Transverse colon (tissue), 3 donors: ENCODE measurements at regions not wholly inside any gene's neighbourhood (a gene's known extent, or its start where the extent isn't known, plus 50 kb on each side); places are given as distances from the start of the nearest gene placed in this dataset.
"Not testable (repeated sequence)": the region's sequence is repeated elsewhere in the genome, so short reads cannot be mapped to it uniquely, and the experiment has no call there.

ENCODE experiments used
- EP300 ChIP-seq: sonication (generic); formaldehyde crosslinking; IDR thresholded peaks from one replicate; pipeline ENCODE4 v1.6.1; 2017; ENCODE audit warnings: antibody characterized with exemption, low read depth
- POLR2A ChIP-seq: fragments of 450-650 bp; IDR thresholded peaks from one replicate; pipeline ENCODE4 v1.6.1; 2016; ENCODE audit warnings: antibody characterized with exemption, mild to moderate bottlenecking, moderate library complexity
- TF ChIP-seq, protein P1 (sequence below), 5 experiments: fragments of 200-600 bp in 3 of 5; fragments of 450-650 bp in 2 of 5; sonication (generic) in 3 of 5; IDR thresholded peaks; 1 replicate in 2 of 5; 2 replicates in 3 of 5; pipeline ENCODE4 v1.5.1; 2016 to 2017; ENCODE audit warnings: antibody characterized with exemption in 5 of 5, inconsistent platforms in 3 of 5, mild to moderate bottlenecking in 2 of 5, moderate library complexity in 1 of 5

DNA sequence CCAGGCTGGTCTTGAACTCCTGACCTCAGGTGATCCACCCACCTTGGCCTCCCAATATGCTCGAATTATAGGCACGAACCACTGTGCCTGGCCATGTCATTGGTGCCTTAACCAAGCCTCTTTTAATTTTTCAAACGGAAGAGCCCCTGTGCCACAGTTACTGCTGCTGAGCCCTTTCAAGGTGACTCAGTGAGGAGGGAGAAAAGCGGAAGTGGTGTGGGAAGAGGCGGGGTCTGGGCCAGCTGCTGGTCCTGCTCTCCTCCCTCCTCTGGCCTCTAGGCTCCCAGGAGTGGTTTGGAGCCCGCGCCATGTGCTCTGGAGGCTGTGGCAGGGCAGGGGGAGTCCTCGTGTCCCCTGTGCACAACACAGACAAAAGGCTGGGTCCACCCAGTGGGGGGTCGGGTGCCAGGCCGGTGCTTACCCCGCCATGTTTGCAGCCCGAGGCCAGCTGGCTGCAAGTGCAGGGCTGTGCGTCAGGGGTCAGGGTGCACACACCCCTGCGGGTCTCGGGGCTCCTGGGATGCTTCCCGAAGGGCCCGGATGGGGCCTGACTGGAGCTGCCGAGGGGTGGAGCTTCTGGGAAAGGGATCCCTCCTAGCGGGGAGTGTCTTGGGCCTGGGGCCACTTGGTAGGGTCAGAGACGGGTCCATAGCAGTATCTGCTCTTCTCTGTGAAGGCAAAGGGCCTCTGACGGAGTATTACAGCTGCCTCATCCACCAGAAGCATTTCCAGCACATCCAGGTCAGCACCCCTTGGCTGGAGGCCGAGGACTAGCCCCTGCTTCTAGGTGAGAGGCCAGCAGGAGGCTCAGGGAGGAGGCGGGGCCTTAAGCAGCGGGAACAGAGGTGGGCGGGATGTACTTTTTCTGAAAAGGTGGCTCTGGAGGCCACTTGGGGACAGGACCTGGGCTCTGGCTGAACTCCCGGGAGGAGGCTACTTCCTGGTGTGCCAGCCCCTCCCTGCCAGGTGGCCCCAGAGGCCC, 100.4 kb upstream of the CCZ1B start:
- TF ChIP-seq, protein P1, sequence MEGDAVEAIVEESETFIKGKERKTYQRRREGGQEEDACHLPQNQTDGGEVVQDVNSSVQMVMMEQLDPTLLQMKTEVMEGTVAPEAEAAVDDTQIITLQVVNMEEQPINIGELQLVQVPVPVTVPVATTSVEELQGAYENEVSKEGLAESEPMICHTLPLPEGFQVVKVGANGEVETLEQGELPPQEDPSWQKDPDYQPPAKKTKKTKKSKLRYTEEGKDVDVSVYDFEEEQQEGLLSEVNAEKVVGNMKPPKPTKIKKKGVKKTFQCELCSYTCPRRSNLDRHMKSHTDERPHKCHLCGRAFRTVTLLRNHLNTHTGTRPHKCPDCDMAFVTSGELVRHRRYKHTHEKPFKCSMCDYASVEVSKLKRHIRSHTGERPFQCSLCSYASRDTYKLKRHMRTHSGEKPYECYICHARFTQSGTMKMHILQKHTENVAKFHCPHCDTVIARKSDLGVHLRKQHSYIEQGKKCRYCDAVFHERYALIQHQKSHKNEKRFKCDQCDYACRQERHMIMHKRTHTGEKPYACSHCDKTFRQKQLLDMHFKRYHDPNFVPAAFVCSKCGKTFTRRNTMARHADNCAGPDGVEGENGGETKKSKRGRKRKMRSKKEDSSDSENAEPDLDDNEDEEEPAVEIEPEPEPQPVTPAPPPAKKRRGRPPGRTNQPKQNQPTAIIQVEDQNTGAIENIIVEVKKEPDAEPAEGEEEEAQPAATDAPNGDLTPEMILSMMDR (IDR thresholded peaks at IDR 0.05) = not testable (repeated sequence)
- not testable (repeated sequence) for TF ChIP-seq EP300, POLR2A
